GM23338 (cell line): ENCODE measurements at regions not wholly inside any gene's neighbourhood (a gene's known extent, or its start where the extent isn't known, plus 50 kb on each side); places are given as distances from the start of the nearest gene placed in this dataset.

Experiments used
- ATAC-seq: fragments of 200-7000 bp; cut with Tn5 transposase; 3 replicates; pipeline ENCODE4 v1.9.1; 2020
- DNase-seq: peaks from one replicate; pipeline ENCODE4 v3.0.0-alpha.2; 2015; ENCODE audit warnings: low spot score
- H2AFZ ChIP-seq: fragments of 200-600 bp; sonication (generic); 2 replicates; pipeline ENCODE4 v1.8.0; 2016; ENCODE audit warnings: antibody characterized with exemption, mild to moderate bottlenecking, moderate library complexity
- H3F3A ChIP-seq: fragments of 200-600 bp; sonication (generic); replicated peaks from 2 replicates; pipeline ENCODE4 v1.8.0; 2017; ENCODE audit warnings: antibody characterized with exemption, mixed run types, low read depth
- H3K27ac ChIP-seq: fragments of 200-600 bp; sonication (generic); 2 replicates; pipeline ENCODE4 v1.6.1; 2016; ENCODE audit warnings: low read depth
- H3K27me3 ChIP-seq: fragments of 200-600 bp; sonication (generic); 2 replicates; pipeline ENCODE4 v1.8.0; 2016; ENCODE audit warnings: mild to moderate bottlenecking, mixed run types, moderate library complexity; ENCODE audit not compliant: insufficient read depth
- H3K36me3 ChIP-seq: fragments of 200-600 bp; sonication (generic); 2 replicates; pipeline ENCODE4 v1.8.0; 2016; ENCODE audit warnings: mild to moderate bottlenecking; ENCODE audit not compliant: insufficient read depth
- H3K4me1 ChIP-seq: fragments of 200-600 bp; sonication (generic); 2 replicates; pipeline ENCODE4 v1.8.0; 2016; ENCODE audit warnings: mild to moderate bottlenecking, moderate library complexity; ENCODE audit not compliant: insufficient read depth
- H3K4me2 ChIP-seq: fragments of 200-600 bp; sonication (generic); 2 replicates; pipeline ENCODE4 v1.7.1; 2017; ENCODE audit warnings: mixed run types
- H3K4me3 ChIP-seq: fragments of 200-600 bp; sonication (generic); 2 replicates; pipeline ENCODE4 v1.6.1; 2016; ENCODE audit warnings: mixed run types
- H3K79me2 ChIP-seq: fragments of 200-600 bp; sonication (generic); replicated peaks from 2 replicates; pipeline ENCODE4 v1.8.0; 2017; ENCODE audit warnings: mild to moderate bottlenecking; ENCODE audit not compliant: insufficient read depth
- H3K9me2 ChIP-seq: fragments of 200-600 bp; sonication (generic); 2 replicates; pipeline ENCODE4 v1.8.0; 2017; ENCODE audit not compliant: insufficient read depth
- H4K20me1 ChIP-seq: fragments of 200-600 bp; sonication (generic); replicated peaks from 2 replicates; pipeline ENCODE4 v1.8.0; 2017; ENCODE audit warnings: mild to moderate bottlenecking; ENCODE audit not compliant: insufficient read depth
- H3K27ac Mint-ChIP-seq: 2 replicates; pipeline ENCODE4 v1.8.0; 2020; ENCODE audit warnings: inconsistent platforms, mild to moderate bottlenecking, moderate library complexity, mixed read lengths
- H3K27me3 Mint-ChIP-seq: 3 replicates; pipeline ENCODE4 v1.8.0; 2022; ENCODE audit warnings: low read depth, mild to moderate bottlenecking, moderate library complexity, mixed read lengths, inconsistent platforms; ENCODE audit not compliant: insufficient read depth, poor library complexity
- H3K36me3 Mint-ChIP-seq: 3 replicates; pipeline ENCODE4 v1.8.0; 2021; ENCODE audit warnings: low read depth, mild to moderate bottlenecking, inconsistent platforms, moderate library complexity, mixed read lengths
- H3K4me1 Mint-ChIP-seq: 3 replicates; pipeline ENCODE4 v1.8.0; 2020; ENCODE audit warnings: mild to moderate bottlenecking, inconsistent platforms, mixed read lengths
- H3K4me3 Mint-ChIP-seq: 3 replicates; pipeline ENCODE4 v1.8.0; 2021; ENCODE audit warnings: moderate library complexity, mild to moderate bottlenecking, inconsistent platforms, mixed read lengths
- H3K9me3 Mint-ChIP-seq: 3 replicates; pipeline ENCODE4 v1.8.0; 2020; ENCODE audit warnings: moderate library complexity, mild to moderate bottlenecking, inconsistent platforms, mixed read lengths
- CREB1 ChIP-seq: fragments of 250-450 bp; sonication (Bioruptor Pico); IDR thresholded peaks from 2 replicates; pipeline ENCODE4 v1.5.0; 2020; ENCODE audit warnings: low read depth, mild to moderate bottlenecking, moderate library complexity
- CTCF ChIP-seq, 2 experiments: fragments of 200-600 bp in 1 of 2; sonication (generic) in 1 of 2; conservative IDR thresholded peaks; 2 replicates each; pipeline versions ENCODE4 v1.5.1 to v1.6.1; 2016 to 2017; ENCODE audit warnings: antibody characterized with exemption in 2 of 2, low read depth in 2 of 2, mild to moderate bottlenecking in 2 of 2, moderate library complexity in 1 of 2
- EZH2 ChIP-seq: fragments of 200-600 bp; sonication (generic); IDR thresholded peaks from one replicate; pipeline ENCODE4 v1.8.0; 2017; ENCODE audit warnings: antibody characterized with exemption, mild to moderate bottlenecking, low read depth; ENCODE audit not compliant: unreplicated experiment
- EZH2phosphoT487 ChIP-seq: fragments of 200-600 bp; sonication (generic); IDR thresholded peaks from one replicate; pipeline ENCODE4 v1.8.1; 2018; ENCODE audit warnings: antibody characterized with exemption; ENCODE audit not compliant: unreplicated experiment
- JUNB ChIP-seq: IDR thresholded peaks from one replicate; pipeline ENCODE4 v1.6.1; 2016; ENCODE audit warnings: antibody characterized with exemption; ENCODE audit not compliant: unreplicated experiment
- NANOG ChIP-seq: IDR thresholded peaks from 2 replicates; pipeline ENCODE4 v1.6.1; 2016; ENCODE audit warnings: antibody characterized with exemption, borderline replicate concordance
- POLR2AphosphoS5 ChIP-seq: IDR thresholded peaks from 2 replicates; pipeline ENCODE4 v1.6.1; 2016; ENCODE audit warnings: antibody characterized with exemption, low read depth
- STAT1 ChIP-seq: IDR thresholded peaks from one replicate; pipeline ENCODE4 v1.6.1; 2016; ENCODE audit warnings: antibody characterized with exemption; ENCODE audit not compliant: unreplicated experiment
- ZNF114 ChIP-seq: fragments of 250-450 bp; sonication (Bioruptor Pico); IDR thresholded peaks from 2 replicates; pipeline ENCODE4 v1.5.0; 2020; ENCODE audit warnings: mild to moderate bottlenecking, moderate library complexity
- ZNF331 ChIP-seq: fragments of 250-450 bp; sonication (Bioruptor Pico); IDR thresholded peaks from 2 replicates; pipeline ENCODE4 v1.5.0; 2020; ENCODE audit warnings: low read depth, mild to moderate bottlenecking, moderate library complexity
- TF ChIP-seq, protein P1 (sequence below): IDR thresholded peaks from 2 replicates; pipeline ENCODE4 v1.6.1; 2016; ENCODE audit warnings: antibody characterized with exemption
- TF ChIP-seq, protein P2 (sequence below): fragments of 250-450 bp; sonication (Bioruptor Pico); IDR thresholded peaks from 2 replicates; pipeline ENCODE4 v1.5.0; 2020; ENCODE audit warnings: mild to moderate bottlenecking, moderate library complexity
- TF ChIP-seq, protein P3 (sequence below): IDR thresholded peaks from one replicate; pipeline ENCODE4 v1.6.1; 2018; ENCODE audit warnings: antibody characterized with exemption; ENCODE audit not compliant: unreplicated experiment

- no peaks in the 10 kb centered on the region for H4K20me1 ChIP-seq
- ATAC-seq: no peak
- no peaks in the 10 kb centered on the region for H3F3A ChIP-seq
- no peaks in the 10 kb centered on the region for H3K36me3 ChIP-seq
- no peak overlapping the region for H3K27ac ChIP-seq
- no peaks in the 10 kb centered on the region for H3K27me3 Mint-ChIP-seq
- H3K27ac Mint-ChIP-seq: no peak overlapping the region
- no peaks in the 10 kb centered on the region for H3K4me1 Mint-ChIP-seq
- no peak for DNase-seq
- H3K4me3 Mint-ChIP-seq: no peak overlapping the region
- H2AFZ ChIP-seq: no peak overlapping the region
- H3K27me3 ChIP-seq: no peaks in the 10 kb centered on the region
- TF ChIP-seq, protein P1, sequence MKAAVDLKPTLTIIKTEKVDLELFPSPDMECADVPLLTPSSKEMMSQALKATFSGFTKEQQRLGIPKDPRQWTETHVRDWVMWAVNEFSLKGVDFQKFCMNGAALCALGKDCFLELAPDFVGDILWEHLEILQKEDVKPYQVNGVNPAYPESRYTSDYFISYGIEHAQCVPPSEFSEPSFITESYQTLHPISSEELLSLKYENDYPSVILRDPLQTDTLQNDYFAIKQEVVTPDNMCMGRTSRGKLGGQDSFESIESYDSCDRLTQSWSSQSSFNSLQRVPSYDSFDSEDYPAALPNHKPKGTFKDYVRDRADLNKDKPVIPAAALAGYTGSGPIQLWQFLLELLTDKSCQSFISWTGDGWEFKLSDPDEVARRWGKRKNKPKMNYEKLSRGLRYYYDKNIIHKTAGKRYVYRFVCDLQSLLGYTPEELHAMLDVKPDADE: no peak
- TF ChIP-seq EZH2: no peak
- TF ChIP-seq ZNF114 (CRISPR knock-in tag): no peak
- TF ChIP-seq CTCF (conservative IDR thresholded peaks at IDR 0.05; ENCODE audit: low read depth in 2 of 2): no peak
- TF ChIP-seq NANOG: no peak
- TF ChIP-seq ZNF331 (CRISPR knock-in tag): no peak
- TF ChIP-seq JUNB: no peak
- TF ChIP-seq, protein P2, sequence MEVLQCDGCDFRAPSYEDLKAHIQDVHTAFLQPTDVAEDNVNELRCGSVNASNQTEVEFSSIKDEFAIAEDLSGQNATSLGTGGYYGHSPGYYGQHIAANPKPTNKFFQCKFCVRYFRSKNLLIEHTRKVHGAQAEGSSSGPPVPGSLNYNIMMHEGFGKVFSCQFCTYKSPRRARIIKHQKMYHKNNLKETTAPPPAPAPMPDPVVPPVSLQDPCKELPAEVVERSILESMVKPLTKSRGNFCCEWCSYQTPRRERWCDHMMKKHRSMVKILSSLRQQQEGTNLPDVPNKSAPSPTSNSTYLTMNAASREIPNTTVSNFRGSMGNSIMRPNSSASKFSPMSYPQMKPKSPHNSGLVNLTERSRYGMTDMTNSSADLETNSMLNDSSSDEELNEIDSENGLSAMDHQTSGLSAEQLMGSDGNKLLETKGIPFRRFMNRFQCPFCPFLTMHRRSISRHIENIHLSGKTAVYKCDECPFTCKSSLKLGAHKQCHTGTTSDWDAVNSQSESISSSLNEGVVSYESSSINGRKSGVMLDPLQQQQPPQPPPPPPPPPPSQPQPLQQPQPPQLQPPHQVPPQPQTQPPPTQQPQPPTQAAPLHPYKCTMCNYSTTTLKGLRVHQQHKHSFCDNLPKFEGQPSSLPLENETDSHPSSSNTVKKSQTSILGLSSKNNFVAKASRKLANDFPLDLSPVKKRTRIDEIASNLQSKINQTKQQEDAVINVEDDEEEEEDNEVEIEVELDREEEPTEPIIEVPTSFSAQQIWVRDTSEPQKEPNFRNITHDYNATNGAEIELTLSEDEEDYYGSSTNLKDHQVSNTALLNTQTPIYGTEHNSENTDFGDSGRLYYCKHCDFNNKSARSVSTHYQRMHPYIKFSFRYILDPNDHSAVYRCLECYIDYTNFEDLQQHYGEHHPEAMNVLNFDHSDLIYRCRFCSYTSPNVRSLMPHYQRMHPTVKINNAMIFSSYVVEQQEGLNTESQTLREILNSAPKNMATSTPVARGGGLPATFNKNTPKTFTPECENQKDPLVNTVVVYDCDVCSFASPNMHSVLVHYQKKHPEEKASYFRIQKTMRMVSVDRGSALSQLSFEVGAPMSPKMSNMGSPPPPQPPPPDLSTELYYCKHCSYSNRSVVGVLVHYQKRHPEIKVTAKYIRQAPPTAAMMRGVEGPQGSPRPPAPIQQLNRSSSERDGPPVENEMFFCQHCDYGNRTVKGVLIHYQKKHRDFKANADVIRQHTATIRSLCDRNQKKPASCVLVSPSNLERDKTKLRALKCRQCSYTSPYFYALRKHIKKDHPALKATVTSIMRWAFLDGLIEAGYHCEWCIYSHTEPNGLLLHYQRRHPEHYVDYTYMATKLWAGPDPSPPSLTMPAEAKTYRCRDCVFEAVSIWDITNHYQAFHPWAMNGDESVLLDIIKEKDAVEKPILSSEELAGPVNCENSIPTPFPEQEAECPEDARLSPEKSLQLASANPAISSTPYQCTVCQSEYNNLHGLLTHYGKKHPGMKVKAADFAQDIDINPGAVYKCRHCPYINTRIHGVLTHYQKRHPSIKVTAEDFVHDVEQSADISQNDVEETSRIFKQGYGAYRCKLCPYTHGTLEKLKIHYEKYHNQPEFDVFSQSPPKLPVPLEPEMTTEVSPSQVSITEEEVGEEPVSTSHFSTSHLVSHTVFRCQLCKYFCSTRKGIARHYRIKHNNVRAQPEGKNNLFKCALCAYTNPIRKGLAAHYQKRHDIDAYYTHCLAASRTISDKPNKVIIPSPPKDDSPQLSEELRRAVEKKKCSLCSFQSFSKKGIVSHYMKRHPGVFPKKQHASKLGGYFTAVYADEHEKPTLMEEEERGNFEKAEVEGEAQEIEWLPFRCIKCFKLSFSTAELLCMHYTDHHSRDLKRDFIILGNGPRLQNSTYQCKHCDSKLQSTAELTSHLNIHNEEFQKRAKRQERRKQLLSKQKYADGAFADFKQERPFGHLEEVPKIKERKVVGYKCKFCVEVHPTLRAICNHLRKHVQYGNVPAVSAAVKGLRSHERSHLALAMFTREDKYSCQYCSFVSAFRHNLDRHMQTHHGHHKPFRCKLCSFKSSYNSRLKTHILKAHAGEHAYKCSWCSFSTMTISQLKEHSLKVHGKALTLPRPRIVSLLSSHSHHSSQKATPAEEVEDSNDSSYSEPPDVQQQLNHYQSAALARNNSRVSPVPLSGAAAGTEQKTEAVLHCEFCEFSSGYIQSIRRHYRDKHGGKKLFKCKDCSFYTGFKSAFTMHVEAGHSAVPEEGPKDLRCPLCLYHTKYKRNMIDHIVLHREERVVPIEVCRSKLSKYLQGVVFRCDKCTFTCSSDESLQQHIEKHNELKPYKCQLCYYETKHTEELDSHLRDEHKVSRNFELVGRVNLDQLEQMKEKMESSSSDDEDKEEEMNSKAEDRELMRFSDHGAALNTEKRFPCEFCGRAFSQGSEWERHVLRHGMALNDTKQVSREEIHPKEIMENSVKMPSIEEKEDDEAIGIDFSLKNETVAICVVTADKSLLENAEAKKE (CRISPR knock-in tag): no peak
- TF ChIP-seq, protein P3, sequence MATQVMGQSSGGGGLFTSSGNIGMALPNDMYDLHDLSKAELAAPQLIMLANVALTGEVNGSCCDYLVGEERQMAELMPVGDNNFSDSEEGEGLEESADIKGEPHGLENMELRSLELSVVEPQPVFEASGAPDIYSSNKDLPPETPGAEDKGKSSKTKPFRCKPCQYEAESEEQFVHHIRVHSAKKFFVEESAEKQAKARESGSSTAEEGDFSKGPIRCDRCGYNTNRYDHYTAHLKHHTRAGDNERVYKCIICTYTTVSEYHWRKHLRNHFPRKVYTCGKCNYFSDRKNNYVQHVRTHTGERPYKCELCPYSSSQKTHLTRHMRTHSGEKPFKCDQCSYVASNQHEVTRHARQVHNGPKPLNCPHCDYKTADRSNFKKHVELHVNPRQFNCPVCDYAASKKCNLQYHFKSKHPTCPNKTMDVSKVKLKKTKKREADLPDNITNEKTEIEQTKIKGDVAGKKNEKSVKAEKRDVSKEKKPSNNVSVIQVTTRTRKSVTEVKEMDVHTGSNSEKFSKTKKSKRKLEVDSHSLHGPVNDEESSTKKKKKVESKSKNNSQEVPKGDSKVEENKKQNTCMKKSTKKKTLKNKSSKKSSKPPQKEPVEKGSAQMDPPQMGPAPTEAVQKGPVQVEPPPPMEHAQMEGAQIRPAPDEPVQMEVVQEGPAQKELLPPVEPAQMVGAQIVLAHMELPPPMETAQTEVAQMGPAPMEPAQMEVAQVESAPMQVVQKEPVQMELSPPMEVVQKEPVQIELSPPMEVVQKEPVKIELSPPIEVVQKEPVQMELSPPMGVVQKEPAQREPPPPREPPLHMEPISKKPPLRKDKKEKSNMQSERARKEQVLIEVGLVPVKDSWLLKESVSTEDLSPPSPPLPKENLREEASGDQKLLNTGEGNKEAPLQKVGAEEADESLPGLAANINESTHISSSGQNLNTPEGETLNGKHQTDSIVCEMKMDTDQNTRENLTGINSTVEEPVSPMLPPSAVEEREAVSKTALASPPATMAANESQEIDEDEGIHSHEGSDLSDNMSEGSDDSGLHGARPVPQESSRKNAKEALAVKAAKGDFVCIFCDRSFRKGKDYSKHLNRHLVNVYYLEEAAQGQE: no peak
- TF ChIP-seq POLR2AphosphoS5: no peak
- TF ChIP-seq STAT1: no peak
- TF ChIP-seq CREB1: no peak
- TF ChIP-seq EZH2phosphoT487: no peak
- peaks cover 6% of the 10 kb centered on the region; the same call in 1 of the 2 replicates for H3K9me2 ChIP-seq
- H3K79me2 ChIP-seq: no peaks in the 10 kb centered on the region
- no peaks in the 10 kb centered on the region for H3K9me3 Mint-ChIP-seq
- H3K4me2 ChIP-seq: no peak overlapping the region
- H3K4me3 ChIP-seq: no peak overlapping the region
- no peaks in the 10 kb centered on the region for H3K4me1 ChIP-seq
- no peaks in the 10 kb centered on the region for H3K36me3 Mint-ChIP-seq
Measured at GRCh38 chr11:104221455-104221854, 57.5 kb upstream of the PDGFD start.
